Keratinocyte (primary cell): ENCODE measurements at regions not wholly inside any gene's neighbourhood (a gene's known extent, or its start where the extent isn't known, plus 50 kb on each side); places are given as distances from the start of the nearest gene placed in this dataset.

Source experiments
- CTCF ChIP-seq, 3 experiments: IDR thresholded peaks in 1 of 3; conservative IDR thresholded peaks in 1 of 3; optimal IDR thresholded peaks in 1 of 3; 2 replicates in 2 of 3; 3 replicates in 1 of 3; pipeline versions ENCODE3 to v1.5.1; 2011; ENCODE audit warnings: low read length in 3 of 3, mild to moderate bottlenecking in 3 of 3, moderate library complexity in 2 of 3, control low read depth in 1 of 3, inconsistent platforms in 1 of 3; ENCODE audit not compliant: insufficient read depth in 2 of 3; ENCODE audit errors: extremely low read depth in 1 of 3
- EZH2 ChIP-seq: IDR thresholded peaks from one replicate; pipeline ENCODE4 v1.6.1; 2012; ENCODE audit warnings: inconsistent platforms, mild to moderate bottlenecking, low read length, moderate library complexity

- no peak for TF ChIP-seq CTCF (optimal IDR thresholded peaks at IDR 0.05 in 1 of 3, IDR thresholded peaks at IDR 0.05 in 1 of 3, conservative IDR thresholded peaks at IDR 0.05 in 1 of 3; ENCODE audit: extremely low read depth in 1 of 3, insufficient read depth in 2 of 3, low read length in 3 of 3)
- no peak for TF ChIP-seq EZH2
Observed at GRCh38 chr2:236752096-236752495, 182.5 kb downstream of the ACKR3 start.
